ENCODE measurements at regions not wholly inside any gene's neighbourhood (a gene's known extent, or its start where the extent isn't known, plus 50 kb on each side); places are given as distances from the start of the nearest gene placed in this dataset.
"Not testable (repeated sequence)": the region's sequence is repeated elsewhere in the genome, so short reads cannot be mapped to it uniquely, and the experiment has no call there.

DNA sequence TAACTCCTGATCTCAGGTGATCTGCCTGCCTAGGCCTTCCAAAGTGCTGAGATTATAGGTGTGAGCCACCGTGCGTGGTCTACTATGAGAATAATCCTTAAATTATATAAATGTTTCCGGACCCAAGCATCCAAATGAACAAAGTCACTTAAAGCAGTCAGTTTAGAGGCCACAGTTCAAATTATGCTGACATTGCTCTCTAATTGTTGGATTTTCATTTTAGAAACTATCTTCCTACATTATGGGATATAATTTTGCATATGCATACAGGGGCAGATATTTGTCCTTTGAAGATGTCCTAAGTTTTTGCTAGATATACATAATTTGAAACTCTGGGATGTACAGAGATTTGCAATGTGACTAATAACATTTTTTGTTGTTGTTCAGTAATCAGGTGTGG, 390.1 kb downstream of the RND3 start:
- no peak for DNase-seq

DNA sequence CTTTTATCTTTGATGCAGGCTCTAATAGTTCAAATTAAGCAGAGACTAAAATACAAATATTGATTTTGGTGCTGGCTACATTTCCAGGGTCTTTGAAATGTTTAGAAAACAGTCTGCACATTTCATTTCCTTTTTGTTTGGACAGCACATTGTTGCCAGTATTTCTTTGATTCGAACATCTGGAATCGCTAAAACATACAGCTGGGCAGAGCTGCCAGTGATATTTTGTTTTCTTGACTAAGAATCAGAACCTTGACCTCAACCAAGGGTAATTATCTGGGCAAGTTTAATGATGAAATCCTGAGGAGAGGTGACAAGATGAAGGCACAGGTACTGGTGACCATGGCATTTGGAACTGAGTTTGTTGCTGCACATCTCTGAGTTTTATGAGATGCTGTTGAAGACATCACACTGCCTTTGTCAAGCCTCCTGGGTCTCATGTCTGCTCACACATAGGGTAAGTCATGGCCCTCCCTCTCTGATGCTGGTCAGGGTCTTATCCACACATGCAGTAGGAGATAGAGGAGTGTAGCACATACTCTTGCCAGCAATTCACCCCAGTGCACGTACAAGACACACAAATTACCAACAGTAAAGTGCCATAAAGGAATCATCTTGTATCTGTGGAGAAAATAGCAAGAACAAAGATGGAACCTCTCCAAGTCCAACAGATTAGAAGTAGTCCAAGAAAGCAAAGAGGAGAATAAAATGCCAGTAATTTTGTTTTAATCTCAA, 391.9 kb downstream of the RND3 start:
- no peak for DNase-seq

DNA sequence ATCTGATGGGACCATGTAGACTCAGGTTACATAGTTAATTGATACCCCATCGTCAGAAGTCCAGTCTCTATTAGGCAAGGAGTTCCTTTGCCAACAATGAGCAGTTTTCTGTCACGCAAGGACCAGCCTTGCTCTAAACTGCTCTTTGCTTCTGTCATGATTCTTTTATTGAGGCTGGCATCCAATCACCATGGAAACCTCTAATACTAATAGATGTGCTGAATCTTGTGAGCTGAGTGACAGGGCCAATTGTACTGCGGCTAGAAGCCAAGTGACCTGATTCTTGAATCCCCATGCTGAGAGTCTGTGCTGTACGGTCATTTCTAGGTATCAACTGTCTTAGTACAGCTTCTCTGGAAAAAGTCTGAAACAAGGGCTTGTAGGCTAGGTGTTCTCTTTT, 395.6 kb downstream of the RND3 start:
- DNase-seq = no peak

DNA sequence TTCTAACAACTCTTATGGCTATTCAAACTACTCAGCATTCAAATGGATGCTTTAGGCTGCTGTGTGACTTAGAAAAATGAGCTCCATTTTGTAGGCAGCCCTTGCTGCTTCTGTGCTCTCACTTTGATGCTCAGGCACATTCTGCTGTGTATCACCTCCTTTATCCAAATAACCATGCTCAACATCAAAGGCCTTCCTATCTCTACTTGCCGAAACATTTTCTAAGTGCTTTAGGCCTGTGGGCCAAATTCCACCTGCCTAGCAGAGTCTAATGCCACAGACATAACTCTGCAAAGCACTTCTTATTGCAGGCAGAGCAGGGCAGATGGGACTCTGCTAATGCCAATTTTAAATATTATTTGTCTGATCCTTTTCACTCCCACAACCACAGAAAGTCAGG, 397.4 kb downstream of the RND3 start:
- no peak for DNase-seq

DNA sequence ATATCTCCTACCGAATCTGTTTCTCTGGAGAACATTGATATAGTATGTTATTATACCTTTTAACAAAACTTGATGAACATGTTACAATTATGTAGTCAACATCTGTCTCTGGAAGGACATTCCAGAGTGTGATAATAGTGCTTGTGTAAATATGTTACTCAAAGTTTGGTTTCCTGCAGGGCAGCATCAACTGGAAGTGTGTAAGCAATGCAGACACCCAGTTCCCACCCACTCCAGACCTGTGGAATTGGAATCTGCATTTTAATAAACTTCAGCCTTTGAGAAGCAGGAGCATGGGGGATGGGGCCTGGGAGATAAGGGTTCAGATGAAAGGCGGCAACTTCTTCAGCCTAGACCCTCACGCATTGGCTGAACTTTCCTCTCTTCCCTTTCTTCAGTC, 398.9 kb downstream of the RND3 start:
- no peak for DNase-seq

DNA sequence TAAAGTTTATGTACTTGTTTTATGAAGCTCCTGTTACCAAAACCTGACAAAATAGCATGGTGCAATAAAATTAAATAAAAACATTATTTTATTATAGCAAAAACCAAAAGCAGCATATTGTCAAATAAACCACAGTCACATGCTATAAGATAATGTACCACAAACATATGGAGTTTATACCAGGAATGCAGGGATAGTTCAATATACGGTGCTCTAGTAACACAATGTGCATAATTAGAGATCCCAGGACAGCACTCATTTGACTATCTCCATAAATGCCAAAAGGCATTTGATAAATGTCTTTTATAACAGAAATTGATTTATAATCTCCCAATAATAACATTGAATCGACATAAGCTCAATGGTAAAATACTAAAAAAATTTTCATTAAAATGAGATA, 402.0 kb downstream of the RND3 start:
- DNase-seq = no peak

DNA sequence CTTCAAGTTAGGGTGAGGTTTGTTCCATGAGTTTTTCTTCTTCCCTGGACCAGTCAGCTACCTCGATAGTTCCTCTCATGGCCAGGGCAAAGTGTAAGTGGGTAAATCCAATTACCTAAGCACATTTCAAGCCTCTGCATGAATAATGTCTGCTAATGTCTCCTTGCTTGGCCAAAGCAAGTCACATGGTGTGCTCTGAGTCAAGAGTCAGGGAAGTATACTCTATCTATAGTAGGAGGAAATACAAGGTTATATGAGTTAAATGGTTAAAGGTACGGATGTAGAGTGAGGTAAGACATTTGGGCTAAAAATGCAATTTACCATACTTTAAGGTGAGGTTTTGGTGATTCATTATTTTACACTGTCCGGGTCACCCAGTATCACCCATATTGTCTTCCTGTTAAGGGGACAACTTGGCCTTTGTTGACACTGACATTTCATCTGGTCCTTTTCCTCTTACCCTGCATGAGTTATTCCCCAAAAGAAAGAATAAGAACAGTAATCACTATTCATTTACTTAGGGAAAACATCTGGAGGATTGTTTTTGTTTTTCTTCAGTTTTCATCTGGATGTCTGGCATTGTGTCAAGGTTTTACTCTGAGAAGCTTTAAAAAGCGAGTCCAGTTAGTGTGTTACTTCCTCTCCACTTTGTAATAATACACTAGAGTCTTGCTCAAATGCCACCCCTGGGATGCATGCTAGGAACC, 405.5 kb downstream of the RND3 start:
- DNase-seq = no peak

DNA sequence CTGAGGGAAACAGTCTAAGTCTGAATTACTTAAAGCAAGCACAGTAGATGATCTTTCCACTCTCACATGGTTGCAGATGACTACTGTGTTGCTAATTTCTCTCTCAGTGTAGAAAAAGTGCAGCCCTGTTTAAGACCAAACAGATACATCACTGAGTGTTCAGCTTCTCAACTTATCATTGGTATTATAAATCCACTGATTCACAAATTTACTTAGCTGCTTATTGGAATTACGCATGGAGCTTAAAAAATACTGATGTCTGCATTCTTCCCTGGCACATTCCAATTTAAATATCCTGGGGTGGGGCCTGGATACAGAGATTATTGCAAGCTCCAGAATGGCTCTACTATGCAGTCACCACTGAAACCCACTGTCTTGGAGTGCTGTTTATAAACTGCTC, 411.2 kb downstream of the RND3 start:
- DNase-seq = peak; percentile 84

DNA sequence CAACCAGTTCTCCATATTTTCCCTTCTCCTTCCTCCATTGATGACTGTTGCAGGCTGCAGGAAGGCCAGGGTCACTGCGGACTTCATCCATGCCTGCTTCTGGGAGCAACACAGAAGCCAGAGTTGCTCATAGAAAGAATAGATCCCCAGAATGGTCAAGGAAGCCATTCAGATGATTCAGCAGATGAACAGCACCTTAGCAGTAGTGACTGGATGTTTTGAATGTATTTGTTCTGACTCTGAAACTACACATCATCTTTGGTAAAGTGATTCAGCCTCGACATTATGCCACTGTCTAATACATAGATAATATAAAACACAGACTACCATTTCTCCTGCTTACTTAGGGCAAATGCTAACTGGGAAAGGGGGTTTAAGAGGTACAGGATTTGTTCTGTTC, 411.6 kb downstream of the RND3 start:
- peak; percentile 85 for DNase-seq

DNA sequence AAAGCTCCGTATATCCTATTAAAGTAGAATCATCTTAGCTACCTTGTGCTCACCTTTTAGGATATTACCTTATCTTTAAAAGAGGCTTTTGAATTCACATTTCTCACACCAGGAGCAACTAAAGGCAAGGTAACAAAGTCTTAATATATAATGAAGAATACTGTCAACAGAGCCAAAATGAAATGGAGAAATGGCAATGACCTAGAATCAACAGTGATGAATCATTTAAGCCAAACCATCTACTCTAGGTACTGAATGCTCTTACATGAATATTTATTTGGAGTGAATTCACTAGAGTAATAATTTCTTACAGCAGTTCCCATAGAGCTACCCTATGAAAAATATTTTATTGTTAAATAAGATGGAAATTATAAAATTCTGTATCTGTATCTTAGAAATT, 421.0 kb downstream of the RND3 start:
- DNase-seq = no peak

DNA sequence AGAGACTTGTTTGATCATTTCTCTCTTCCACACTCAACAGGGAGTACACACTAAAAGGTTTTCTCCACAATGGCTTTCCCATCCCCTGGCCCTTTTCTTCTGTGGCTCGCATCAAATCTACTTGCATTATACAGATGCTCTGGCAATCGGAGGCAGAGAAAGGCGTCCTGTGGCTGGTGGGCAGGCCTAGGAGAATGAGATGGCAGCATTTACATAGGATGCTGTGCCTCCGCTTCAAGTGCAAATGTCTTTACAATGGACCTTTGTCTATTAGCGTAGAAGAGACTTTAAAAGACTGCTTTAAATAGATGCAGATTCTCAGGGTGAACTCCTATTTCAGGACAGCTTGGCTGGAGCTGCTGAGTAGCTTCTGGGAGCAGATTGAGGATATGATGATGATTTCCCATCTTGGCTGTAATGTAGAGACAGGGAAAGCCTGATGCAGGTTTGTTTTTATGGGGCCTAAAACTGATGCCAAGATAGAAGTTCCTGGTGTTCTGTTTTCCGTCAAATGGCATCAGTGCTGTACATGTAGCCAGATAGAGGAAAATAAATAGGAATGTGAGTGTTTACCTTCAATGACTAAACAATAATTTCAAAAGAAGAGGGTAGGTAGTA, 423.4 kb downstream of the RND3 start:
- no peak for DNase-seq

DNA sequence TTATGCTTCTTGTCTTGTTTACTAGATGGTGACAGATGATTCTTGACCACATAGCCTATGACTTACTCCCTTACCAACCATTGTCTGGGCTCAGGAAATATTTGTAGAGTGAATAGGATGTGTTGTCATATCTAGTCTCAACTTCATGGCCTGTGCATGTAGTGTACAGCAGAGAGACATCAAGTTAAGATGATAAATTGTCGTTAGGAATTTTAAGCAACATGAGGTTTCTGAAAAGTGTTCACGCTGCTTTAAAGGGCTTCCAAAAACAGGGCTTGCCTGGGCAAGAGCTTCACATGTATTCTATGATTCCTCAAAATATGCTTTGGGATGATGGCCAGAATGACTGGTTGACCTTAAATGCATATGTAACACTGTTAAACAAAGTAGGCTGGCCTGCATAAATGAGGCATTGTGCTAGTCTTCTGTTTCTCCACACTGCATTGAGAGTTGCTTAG, 424.0 kb downstream of the RND3 start:
- peak; percentile 93 for DNase-seq

DNA sequence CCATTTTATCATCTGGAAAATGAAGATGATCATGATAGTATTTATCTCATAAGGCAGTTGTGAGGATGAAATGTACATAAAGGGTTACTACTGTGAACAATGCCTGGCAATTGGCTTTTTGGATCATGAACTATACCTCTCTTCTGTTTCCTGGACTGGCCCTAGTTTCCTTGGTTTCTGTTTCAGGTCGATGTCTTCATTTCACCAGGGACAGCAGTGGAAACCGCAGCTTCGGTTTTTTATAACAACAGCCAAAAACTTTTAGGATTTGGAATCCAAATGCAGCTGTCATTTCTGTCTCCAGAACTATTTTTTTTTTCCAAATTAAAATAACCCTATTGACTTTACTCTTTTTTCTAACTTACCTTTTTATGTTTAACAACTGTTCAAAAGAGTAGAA, 425.1 kb downstream of the RND3 start:
- peak; percentile 20 for DNase-seq

DNA sequence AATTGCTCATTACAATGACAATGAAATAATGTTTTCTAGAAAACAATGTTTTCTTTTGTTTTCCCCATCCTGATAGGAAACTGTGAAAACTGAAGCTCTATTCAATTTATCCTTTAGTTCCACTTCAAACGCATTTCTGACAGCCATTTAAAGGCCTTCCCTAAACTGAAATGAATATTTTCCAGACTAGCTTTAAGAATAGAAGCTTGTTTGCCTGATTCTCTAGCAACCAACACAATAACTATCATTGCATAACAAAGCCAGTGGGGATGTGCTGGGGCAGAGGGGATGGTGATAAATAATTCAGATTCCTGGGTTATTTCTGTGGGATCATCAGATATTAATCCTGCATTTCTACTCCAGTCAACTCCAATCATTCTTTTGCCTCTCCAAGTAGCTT, 427.1 kb downstream of the RND3 start:
- peak; percentile 13 for DNase-seq

DNA sequence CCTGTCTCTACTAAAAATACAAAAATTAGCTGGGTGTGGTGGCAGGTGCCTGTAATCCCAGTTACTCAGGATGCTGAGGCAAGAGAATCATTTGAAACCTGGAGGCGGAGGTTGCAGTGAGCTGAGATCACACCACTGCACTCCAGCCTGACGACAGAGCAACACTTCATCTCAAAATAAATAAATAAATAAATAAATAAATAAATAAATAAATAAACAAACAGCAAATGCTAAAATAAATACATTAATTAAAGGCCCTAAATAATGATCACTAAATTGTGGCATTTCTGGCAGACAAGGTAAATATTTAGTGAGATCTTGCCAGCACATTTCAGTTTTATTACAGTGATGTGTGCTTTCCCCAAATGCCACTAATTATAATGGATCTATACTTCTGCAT, 427.8 kb downstream of the RND3 start:
- not testable (repeated sequence) for DNase-seq

DNA sequence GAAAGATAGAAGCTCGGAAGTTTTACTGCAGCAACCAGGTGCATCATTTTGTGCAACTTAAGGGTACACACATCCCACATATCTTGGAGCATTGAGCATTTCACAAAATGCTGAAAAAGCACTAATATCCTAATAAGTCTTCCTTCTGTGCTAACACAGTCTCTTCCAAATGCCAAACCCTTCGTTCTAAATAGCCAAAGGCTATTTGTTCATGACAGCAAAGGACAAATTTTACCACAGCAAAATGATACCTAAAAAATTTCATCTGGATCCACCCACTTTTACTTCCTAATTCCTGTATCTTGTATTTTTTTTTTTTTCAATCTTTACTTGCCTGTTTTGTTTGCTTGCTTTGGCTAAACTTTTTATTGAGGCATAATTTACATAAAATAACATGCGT, 435.0 kb downstream of the RND3 start:
- DNase-seq = no peak

DNA sequence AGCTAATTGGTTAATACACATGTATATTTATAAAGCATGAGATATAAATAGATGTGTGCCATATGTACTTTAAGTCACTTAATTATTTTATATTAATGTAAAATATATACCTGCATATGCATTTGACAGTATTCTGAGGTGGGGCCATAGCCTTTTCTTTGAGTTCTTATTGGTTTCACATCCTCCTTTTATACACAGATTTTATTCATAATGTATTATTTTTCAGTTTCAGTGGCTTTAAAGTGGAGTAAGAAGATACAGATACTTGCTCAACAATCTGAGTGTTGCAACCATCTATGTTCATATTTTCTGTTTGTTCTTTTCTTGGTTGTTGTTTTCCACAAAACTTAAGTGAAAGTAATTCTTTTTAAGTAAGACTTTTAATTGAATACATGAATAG, 436.5 kb downstream of the RND3 start:
- no peak for DNase-seq

DNA sequence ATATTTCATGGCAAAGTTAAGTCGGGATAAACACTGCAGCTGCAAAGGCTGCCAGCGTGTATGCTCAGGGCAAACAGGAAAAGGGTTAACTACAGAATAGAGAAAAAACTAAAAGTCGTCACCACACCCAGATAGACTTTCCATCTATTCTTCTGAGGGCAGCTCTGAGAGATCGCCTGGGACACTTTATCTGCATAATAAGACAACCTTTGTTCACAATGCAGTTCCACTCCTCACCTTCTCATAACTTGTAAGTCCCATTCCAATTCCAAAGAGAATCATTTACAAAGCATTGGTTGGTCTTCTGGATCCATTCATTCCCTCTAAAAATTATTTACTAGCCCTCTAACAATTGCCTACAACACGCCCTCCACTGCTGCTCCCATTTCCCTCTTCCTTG, 437.4 kb downstream of the RND3 start:
- DNase-seq = no peak

DNA sequence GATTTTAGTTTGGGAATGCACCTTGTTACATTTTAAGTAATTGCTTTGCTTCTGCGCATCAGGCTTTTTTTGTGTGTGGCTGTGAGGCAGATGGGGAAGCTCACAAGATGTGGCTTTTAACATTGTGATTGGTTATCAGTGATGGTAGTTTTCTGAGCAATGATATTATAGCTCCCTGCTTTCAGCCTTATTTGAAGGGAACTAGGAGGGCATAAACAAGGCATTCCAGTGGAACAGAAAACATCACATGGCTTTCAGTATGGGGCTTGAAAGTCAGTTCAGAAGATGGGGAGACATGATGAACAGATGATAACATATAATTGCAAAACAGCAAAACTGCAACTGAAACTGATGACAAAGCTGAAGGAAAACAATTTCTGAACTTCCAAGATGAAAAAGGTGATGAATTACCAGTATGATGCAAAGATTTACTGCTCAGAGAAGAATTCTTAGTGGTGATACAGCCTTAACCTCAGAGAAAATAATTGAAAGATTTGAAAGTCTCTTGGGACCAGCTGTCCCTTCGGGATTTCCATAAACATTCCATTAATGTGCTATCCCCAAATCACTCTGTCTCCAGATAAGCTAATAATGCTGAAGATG, 439.7 kb downstream of the RND3 start:
- peak; percentile 67 for DNase-seq

DNA sequence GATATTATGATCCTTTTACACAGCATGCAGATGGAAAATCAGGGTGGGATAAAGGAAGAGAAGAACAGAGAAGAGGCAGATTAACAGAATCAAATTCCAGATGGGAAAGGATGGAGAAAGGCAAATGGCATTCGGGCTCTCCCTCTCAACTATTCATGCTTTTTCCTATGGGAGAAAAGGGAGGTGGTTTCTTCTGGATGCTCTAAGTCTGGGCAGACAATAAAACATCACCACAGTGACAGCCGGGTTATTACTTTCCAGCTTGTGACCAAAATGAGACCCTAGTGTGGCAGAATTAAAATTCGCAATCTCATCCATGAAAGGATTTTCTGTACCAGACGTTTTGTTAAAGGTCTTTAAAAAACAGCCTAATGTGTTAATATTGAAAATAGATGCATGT, 440.7 kb downstream of the RND3 start:
- DNase-seq = peak; percentile 10

DNA sequence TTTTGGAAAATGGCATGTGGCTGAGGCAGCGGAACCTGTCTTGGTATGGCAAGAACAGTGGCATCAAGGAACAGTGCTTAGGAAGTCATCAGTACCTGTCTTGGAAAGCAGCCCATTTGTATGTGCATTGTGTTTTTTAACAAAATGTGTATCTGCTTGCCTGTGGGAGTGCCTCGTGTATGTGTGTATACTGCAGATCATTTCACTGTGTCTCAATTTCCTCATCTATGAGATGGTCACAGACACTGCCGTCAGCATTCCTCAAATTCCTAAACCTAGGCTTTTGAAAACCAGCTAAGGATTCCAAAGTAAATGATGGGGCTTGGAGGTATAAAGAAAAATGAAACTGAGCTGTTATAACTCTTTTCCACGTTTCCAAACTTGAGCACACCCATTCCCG, 441.3 kb downstream of the RND3 start:
- peak; percentile 73 for DNase-seq

DNA sequence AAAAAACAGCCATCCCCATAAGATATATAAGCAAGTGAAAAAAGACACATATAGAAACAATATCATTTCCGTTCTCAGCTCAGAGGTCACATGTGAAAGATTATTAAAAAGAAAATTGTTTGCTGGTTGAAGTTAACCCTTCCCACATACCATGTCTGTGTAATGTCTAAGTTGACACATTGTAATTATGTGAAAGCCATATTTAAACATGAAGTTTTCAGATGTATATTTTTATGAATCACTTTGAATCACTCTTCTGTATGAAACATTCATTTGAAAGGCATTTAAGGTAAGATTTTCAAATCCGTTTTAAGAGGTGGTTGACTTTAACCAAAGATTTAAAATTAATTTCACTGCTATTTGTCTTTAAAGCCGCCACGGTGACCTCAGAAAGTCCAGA, 441.9 kb downstream of the RND3 start:
- peak; percentile 12 for DNase-seq

DNA sequence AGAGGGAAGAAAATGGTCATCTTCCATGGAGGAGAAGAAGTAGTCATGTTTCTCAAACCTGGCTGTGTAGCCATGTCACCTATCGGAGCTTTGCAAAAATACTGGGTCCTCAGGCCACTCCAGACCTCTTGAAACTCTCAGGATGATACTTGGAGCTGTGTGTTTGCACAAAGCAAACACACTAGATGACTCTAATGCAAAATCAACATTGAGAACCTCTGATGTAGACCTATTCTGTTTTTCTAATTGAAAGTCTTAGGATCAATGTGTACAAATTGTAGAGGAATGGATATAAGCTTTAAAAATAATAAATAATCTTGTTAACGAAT, 444.3 kb downstream of the RND3 start:
- DNase-seq = no peak
